CD4-positive, alpha-beta T cell (primary cell): ENCODE measurements at regions not wholly inside any gene's neighbourhood (a gene's known extent, or its start where the extent isn't known, plus 50 kb on each side); places are given as distances from the start of the nearest gene placed in this dataset.

Source experiments
- ATAC-seq: fragments of 200-7000 bp; cut with Tn5 transposase; one replicate; pipeline ENCODE4 v1.10.0; 2022; ENCODE audit warnings: mild to moderate bottlenecking; ENCODE audit not compliant: poor library complexity
- CTCF ChIA-PET: fragments of 350-600 bp; sonication (Branson Sonifier 250); formaldehyde crosslinking; loops from one replicate; lab custom pipeline; 2021; ENCODE audit warnings: antibody characterized with exemption, inconsistent platforms; lab: Charles Lee
- POLR2A ChIA-PET: fragments of 350-600 bp; sonication (Branson Sonifier 250); formaldehyde crosslinking; loops from one replicate; lab custom pipeline; 2021; ENCODE audit warnings: antibody characterized with exemption, inconsistent platforms; lab: Charles Lee
- DNase-seq, 14 experiments: peaks; one replicate each; pipeline ENCODE4 v3.0.0-alpha.2; 2013 to 2020; ENCODE audit warnings: mixed read lengths in 2 of 14
- H3K27ac ChIP-seq, 2 donors: one replicate each; pipeline versions ENCODE4 v1.5.1 to v1.7.0; 2013; ENCODE audit warnings: low read length in 2 of 2, low read depth in 1 of 2, mild to moderate bottlenecking in 1 of 2
- H3K27me3 ChIP-seq, 2 experiments: 1 replicate in 1 of 2; 2 replicates in 1 of 2; pipeline versions ENCODE4 v1.6.1 to v1.7.0; 2013; ENCODE audit warnings: low read length in 2 of 2, control low read depth in 1 of 2, mild to moderate bottlenecking in 1 of 2, moderate library complexity in 1 of 2; ENCODE audit not compliant: insufficient read depth in 2 of 2, control insufficient read depth in 1 of 2
- H3K36me3 ChIP-seq: one replicate; pipeline ENCODE4 v1.6.1; 2013; ENCODE audit warnings: low read length, control low read depth; ENCODE audit not compliant: insufficient read depth
- H3K4me1 ChIP-seq: one replicate; pipeline ENCODE4 v1.6.1; 2013; ENCODE audit warnings: low read length, control low read depth; ENCODE audit not compliant: insufficient read depth
- H3K4me3 ChIP-seq: one replicate; pipeline ENCODE4 v1.5.1; 2013; ENCODE audit warnings: mild to moderate bottlenecking, low read length, moderate library complexity
- H3K9me3 ChIP-seq, 2 experiments: 1 replicate in 1 of 2; 2 replicates in 1 of 2; pipeline versions ENCODE4 v1.6.1 to v1.7.0; 2013; ENCODE audit warnings: low read length in 2 of 2, mild to moderate bottlenecking in 2 of 2, control low read depth in 1 of 2, moderate library complexity in 1 of 2; ENCODE audit not compliant: control insufficient read depth in 1 of 2, insufficient read depth in 1 of 2
- H3K27ac Mint-ChIP-seq: one replicate; pipeline ENCODE4 v1.8.0; 2020; ENCODE audit warnings: mixed read lengths
- H3K27me3 Mint-ChIP-seq: one replicate; pipeline ENCODE4 v1.8.0; 2021; ENCODE audit warnings: mixed read lengths
- H3K36me3 Mint-ChIP-seq: one replicate; pipeline ENCODE4 v1.8.0; 2021; ENCODE audit warnings: low read depth, mixed read lengths
- H3K4me1 Mint-ChIP-seq: one replicate; pipeline ENCODE4 v1.8.0; 2021; ENCODE audit warnings: low read depth, mixed read lengths
- H3K4me3 Mint-ChIP-seq: one replicate; pipeline ENCODE4 v1.8.0; 2020; ENCODE audit warnings: mild to moderate bottlenecking, mixed read lengths
- H3K9me3 Mint-ChIP-seq: one replicate; pipeline ENCODE4 v1.8.0; 2020; ENCODE audit warnings: mixed read lengths
- CTCF ChIP-seq: fragments of 200-600 bp; IDR thresholded peaks from one replicate; pipeline ENCODE4 v1.8.0; 2022; ENCODE audit warnings: antibody characterized with exemption, mild to moderate bottlenecking
- intact Hi-C, 2 experiments: fragments of 100-400 bp; cut with DNase I in 1 of 2; cut with micrococcal nuclease in 1 of 2; formaldehyde crosslinking; loops; one replicate each; pipeline versions ENCODE4 v1.15.1 to v1.9.0; 2023 to 2025; cut with DNase I, micrococcal nuclease

DNA sequence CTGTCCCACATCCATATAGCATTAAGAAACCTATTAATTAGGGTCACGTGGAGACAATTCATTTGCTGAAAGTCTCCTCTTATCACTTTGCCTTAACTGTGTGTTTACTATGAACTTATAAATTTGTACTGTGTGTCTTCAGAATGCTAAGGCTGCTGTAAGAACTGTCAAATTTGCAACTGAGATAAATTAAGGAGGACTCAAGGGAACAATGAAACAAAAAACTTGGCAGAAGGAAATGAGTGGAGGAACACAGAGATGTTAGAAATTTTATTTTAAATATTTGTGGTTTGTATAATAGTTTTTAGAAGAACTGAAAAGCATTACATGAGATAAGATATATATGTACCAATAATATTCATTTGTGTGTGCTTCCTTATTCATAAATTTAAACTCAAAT, 1005.3 kb upstream of the SORCS1 start:
- no peaks in the 10 kb centered on the region for H3K27me3 Mint-ChIP-seq
- intact Hi-C loops = no loop called here

GRCh38 chr10:108167766-108168165, 1003.3 kb upstream of the SORCS1 start:
- Histone ChIP-seq H3K9me3 (peaks cover 0 to 6% of the 10 kb centered on the region in 2 experiments), H3K4me3 (no peak overlapping the region), H3K27me3 (no peaks in the 10 kb centered on the region), H3K27ac (no peak overlapping the region), H3K4me1 (no peaks in the 10 kb centered on the region), H3K36me3 (no peaks in the 10 kb centered on the region)
- ATAC-seq (no peak), DNase-seq (no peak)
- intact Hi-C loops = no loop called here
- no peaks in the 10 kb centered on the region for H3K27me3 Mint-ChIP-seq
- ChIA-PET CTCF (no interaction called here), POLR2A (no interaction called here)
- H3K9me3 Mint-ChIP-seq = peaks cover 4% of the 10 kb centered on the region
- no peaks in the 10 kb centered on the region for H3K4me1 Mint-ChIP-seq
- no peak overlapping the region for H3K27ac Mint-ChIP-seq
- TF ChIP-seq CTCF = no peak
- no peak overlapping the region for H3K4me3 Mint-ChIP-seq
- H3K36me3 Mint-ChIP-seq = no peaks in the 10 kb centered on the region

More for the DNA sequence above, 1005.3 kb upstream of the SORCS1 start:
- peaks cover 0 to 6% of the 10 kb centered on the region in 2 experiments for H3K9me3 ChIP-seq
- Mint-ChIP-seq H3K9me3 (peaks cover 7% of the 10 kb centered on the region), H3K27ac (no peak overlapping the region), H3K4me3 (no peak overlapping the region), H3K36me3 (no peaks in the 10 kb centered on the region), H3K4me1 (no peaks in the 10 kb centered on the region)
- ChIA-PET POLR2A (no interaction called here), CTCF (no interaction called here)
- DNase-seq (no peak), ATAC-seq (no peak)
- no peaks in the 10 kb centered on the region for H3K36me3 ChIP-seq
- no peaks in the 10 kb centered on the region for H3K27me3 ChIP-seq
- H3K4me3 ChIP-seq = no peak overlapping the region
- no peak for TF ChIP-seq CTCF
- no peaks in the 10 kb centered on the region for H3K4me1 ChIP-seq
- no peak overlapping the region for H3K27ac ChIP-seq

DNA sequence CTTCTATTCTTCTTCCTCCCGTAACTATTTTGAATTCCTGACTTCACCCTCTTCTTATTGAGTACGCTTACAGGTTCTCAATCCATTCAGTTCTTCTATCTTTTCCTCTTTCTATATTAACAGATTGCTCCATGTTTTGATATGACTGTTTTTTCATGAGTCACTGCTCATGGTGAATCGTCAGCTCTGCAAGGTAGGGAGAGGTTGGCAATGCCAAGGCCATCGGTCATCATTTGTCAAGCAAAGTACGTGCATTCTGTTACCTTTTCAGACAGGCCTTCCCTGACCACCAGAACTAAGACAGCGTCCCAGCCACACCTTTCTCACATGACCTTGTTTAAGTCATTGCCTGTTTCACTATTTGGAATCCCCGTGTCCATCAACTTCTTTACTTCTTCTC, 1001.9 kb upstream of the SORCS1 start:
- H3K27ac ChIP-seq = no peak overlapping the region
- intact Hi-C loops = no loop called here
- H3K36me3 ChIP-seq = no peaks in the 10 kb centered on the region
- POLR2A ChIA-PET = no interaction called here
- Mint-ChIP-seq H3K9me3 (peaks cover 3% of the 10 kb centered on the region), H3K4me1 (no peaks in the 10 kb centered on the region), H3K4me3 (no peak overlapping the region), H3K36me3 (no peaks in the 10 kb centered on the region), H3K27ac (no peak overlapping the region), H3K27me3 (no peaks in the 10 kb centered on the region)
- DNase-seq (no peak), ATAC-seq (no peak)
- H3K9me3 ChIP-seq = no peaks in the 10 kb centered on the region
- H3K4me1 ChIP-seq = no peaks in the 10 kb centered on the region
- CTCF ChIA-PET = no interaction called here
- no peaks in the 10 kb centered on the region for H3K27me3 ChIP-seq
- H3K4me3 ChIP-seq = no peak overlapping the region
- TF ChIP-seq CTCF = no peak
